A673 (cell line): ENCODE measurements at regions not wholly inside any gene's neighbourhood (a gene's known extent, or its start where the extent isn't known, plus 50 kb on each side); places are given as distances from the start of the nearest gene placed in this dataset.
A peak's percentile ranks its signal among the peaks of the same experiment; 100 is the strongest.

Experiments used
- BruUV-seq: library from RNA; stranded (reverse); fragments of 400-500 nt; replicated peaks from 2 replicates; lab custom pipeline; 2021; lab: Mats Ljungman, UMichigan
- CTCF ChIA-PET: fragments of 300-600 bp; sonication (Branson Sonifier 250); formaldehyde crosslinking; loops from one replicate; lab custom pipeline; 2022; ENCODE audit warnings: antibody characterized with exemption; lab: Charles Lee
- POLR2A ChIA-PET: fragments of 300-600 bp; sonication (Branson Sonifier 250); formaldehyde crosslinking; loops from one replicate; lab custom pipeline; 2022; ENCODE audit warnings: antibody characterized with exemption; ENCODE audit not compliant: low non-redundant PET; lab: Charles Lee
- DNase-seq: peaks from one replicate; pipeline ENCODE4 v3.0.0-alpha.2; 2015; ENCODE audit warnings: low spot score
- H3K27ac ChIP-seq: fragments of 200-600 bp; sonication (generic); 2 replicates; pipeline ENCODE4 v1.5.1; 2016; ENCODE audit warnings: mixed run types, low read depth, mild to moderate bottlenecking, mixed read lengths, antibody characterized with exemption, low read length; ENCODE audit not compliant: poor library complexity, severe bottlenecking
- H3K27me3 ChIP-seq: fragments of 200-600 bp; sonication (generic); replicated peaks from 2 replicates; pipeline ENCODE4 v1.6.1; 2017; ENCODE audit warnings: mixed run types, low read depth, mild to moderate bottlenecking, mixed read lengths, antibody characterized with exemption, low read length; ENCODE audit not compliant: insufficient read depth, poor library complexity
- H3K36me3 ChIP-seq: fragments of 200-600 bp; sonication (generic); 2 replicates; pipeline ENCODE4 v1.6.1; 2016; ENCODE audit warnings: mixed run types, mild to moderate bottlenecking, mixed read lengths, antibody characterized with exemption, low read length; ENCODE audit not compliant: insufficient read depth, poor library complexity, severe bottlenecking
- H3K4me1 ChIP-seq: fragments of 200-600 bp; sonication (generic); 2 replicates; pipeline ENCODE4 v1.6.1; 2017; ENCODE audit warnings: mixed run types, mild to moderate bottlenecking, mixed read lengths, antibody characterized with exemption, low read length; ENCODE audit not compliant: insufficient read depth, poor library complexity, severe bottlenecking
- H3K4me3 ChIP-seq: fragments of 200-600 bp; sonication (generic); 2 replicates; pipeline ENCODE4 v1.5.1; 2016; ENCODE audit warnings: low read depth, mixed run types, mild to moderate bottlenecking, mixed read lengths, low read length; ENCODE audit not compliant: poor library complexity, severe bottlenecking
- H3K9me3 ChIP-seq: fragments of 200-600 bp; sonication (generic); 2 replicates; pipeline ENCODE4 v1.6.1; 2016; ENCODE audit warnings: mixed run types, low read depth, mild to moderate bottlenecking, mixed read lengths, antibody characterized with exemption, low read length; ENCODE audit not compliant: poor library complexity, severe bottlenecking
- CTCF ChIP-seq: fragments of 300-800, 200-600 bp; sonication (generic); conservative IDR thresholded peaks from 2 replicates; pipeline ENCODE4 v1.5.1; 2017; ENCODE audit warnings: low read depth, mild to moderate bottlenecking, antibody characterized with exemption, low read length, moderate library complexity, mixed read lengths
- EZH2 ChIP-seq: fragments of 200-600 bp; sonication (generic); IDR thresholded peaks from 2 replicates; pipeline ENCODE4 v1.6.1; 2017; ENCODE audit warnings: borderline replicate concordance, low read depth, mild to moderate bottlenecking, mixed read lengths, antibody characterized with exemption, low read length; ENCODE audit not compliant: poor library complexity, severe bottlenecking
- intact Hi-C: fragments of 100-400 bp; cut with micrococcal nuclease; formaldehyde crosslinking; loops from one replicate; pipeline ENCODE4 v1.10.0; 2022; ENCODE audit not compliant: unreplicated experiment

- no peak overlapping the region for H3K4me3 ChIP-seq
- H3K4me1 ChIP-seq: no peaks in the 10 kb centered on the region
- no peaks in the 10 kb centered on the region for H3K36me3 ChIP-seq
- no TSS peak for BruUV-seq
- H3K27me3 ChIP-seq: peaks cover 7% of the 10 kb centered on the region
- ChIA-PET CTCF (no interaction called here), POLR2A (no interaction called here)
- DNase-seq: peak; percentile 20
- intact Hi-C loops: no loop called here
- H3K9me3 ChIP-seq: no peaks in the 10 kb centered on the region
- H3K27ac ChIP-seq: no peak overlapping the region
- no peak for TF ChIP-seq EZH2
Observed at GRCh38 chr16:5379954-5380353, 282.4 kb upstream of the EEF2KMT start.

- no TSS peak for BruUV-seq
- Histone ChIP-seq H3K27ac (no peak overlapping the region), H3K4me1 (no peaks in the 10 kb centered on the region), H3K36me3 (no peaks in the 10 kb centered on the region), H3K9me3 (no peaks in the 10 kb centered on the region), H3K27me3 (peaks cover 18% of the 10 kb centered on the region), H3K4me3 (no peak overlapping the region)
- ChIA-PET POLR2A (no interaction called here), CTCF (no interaction called here)
- no peak for TF ChIP-seq CTCF
- TF ChIP-seq EZH2: no peak
- no peak for DNase-seq
- intact Hi-C loops: no loop called here
Observed at GRCh38 chr16:5378531-5378930, 280.9 kb upstream of the EEF2KMT start.

- ChIA-PET POLR2A (no interaction called here), CTCF (interaction anchor here (0.6 kb wide), 1 partner anchor 49 kb away, joined by 8 read pairs; no protein-coding TSS in a partner anchor)
- H3K36me3 ChIP-seq: no peaks in the 10 kb centered on the region
- intact Hi-C loops: no loop called here
- no peak overlapping the region for H3K27ac ChIP-seq
- DNase-seq: no peak
- no peaks in the 10 kb centered on the region for H3K9me3 ChIP-seq
- TF ChIP-seq CTCF (no peak), EZH2 (no peak)
- H3K4me3 ChIP-seq: no peak overlapping the region
- H3K4me1 ChIP-seq: no peaks in the 10 kb centered on the region
- BruUV-seq: no TSS peak
- peaks cover 26% of the 10 kb centered on the region for H3K27me3 ChIP-seq
Observed at GRCh38 chr16:5377280-5377898, 279.8 kb upstream of the EEF2KMT start.

GRCh38 chr16:5374184-5374583 lies 276.6 kb upstream of the EEF2KMT start:
- DNase-seq: no peak
- intact Hi-C loops: no loop called here
- ChIA-PET POLR2A (no interaction called here), CTCF (no interaction called here)
- Histone ChIP-seq H3K4me3 (no peak overlapping the region), H3K36me3 (no peaks in the 10 kb centered on the region), H3K4me1 (no peaks in the 10 kb centered on the region), H3K27ac (no peak overlapping the region), H3K9me3 (no peaks in the 10 kb centered on the region), H3K27me3 (peaks cover 39% of the 10 kb centered on the region)
- TF ChIP-seq EZH2 (no peak), CTCF (no peak)
- no TSS peak for BruUV-seq
